GM19455 (cell line): ENCODE measurements at regions not wholly inside any gene's neighbourhood (a gene's known extent, or its start where the extent isn't known, plus 50 kb on each side); places are given as distances from the start of the nearest gene placed in this dataset.
"Not testable (repeated sequence)": the region's sequence is repeated elsewhere in the genome, so short reads cannot be mapped to it uniquely, and the experiment has no call there.

ENCODE experiments used
- ATAC-seq: cut with Tn5 transposase; IDR thresholded peaks from one replicate; pipeline ENCODE4 v1.9.1; 2021; ENCODE audit not compliant: unreplicated experiment

GRCh38 chr14:55803873-55804553, 224.0 kb downstream of the KTN1 start:
- ATAC-seq: no peak

GRCh38 chr14:55805250-55805649, 225.2 kb downstream of the KTN1 start:
- no peak for ATAC-seq

- no peak for ATAC-seq
Observed at GRCh38 chr14:55807053-55807880, 227.3 kb downstream of the KTN1 start.

GRCh38 chr14:55807881-55808379, 227.9 kb downstream of the KTN1 start:
- ATAC-seq: no peak

- no peak for ATAC-seq
Observed at GRCh38 chr14:55813630-55814029, 233.6 kb downstream of the KTN1 start.

- ATAC-seq: no peak
Observed at GRCh38 chr14:55814064-55814463, 234.1 kb downstream of the KTN1 start.

- no peak for ATAC-seq
Observed at GRCh38 chr14:55814873-55815272, 234.9 kb downstream of the KTN1 start.

GRCh38 chr14:55816225-55816624, 236.2 kb downstream of the KTN1 start:
- ATAC-seq: no peak

GRCh38 chr14:55819610-55820304, 239.8 kb downstream of the KTN1 start:
- no peak for ATAC-seq

- ATAC-seq: no peak
Observed at GRCh38 chr14:55822906-55823305, 242.9 kb downstream of the KTN1 start.

GRCh38 chr14:55832122-55832911, 252.3 kb downstream of the KTN1 start:
- ATAC-seq: no peak

- no peak for ATAC-seq
Observed at GRCh38 chr14:55832974-55833373, 253.0 kb downstream of the KTN1 start.

GRCh38 chr14:55834390-55834789, 254.4 kb downstream of the KTN1 start:
- ATAC-seq: no peak

- no peak for ATAC-seq
Observed at GRCh38 chr14:55835985-55836384, 256.0 kb downstream of the KTN1 start.

- no peak for ATAC-seq
Observed at GRCh38 chr14:55837467-55837866, 257.5 kb downstream of the KTN1 start.

- no peak for ATAC-seq
Observed at GRCh38 chr14:55838529-55839052, 258.6 kb downstream of the KTN1 start.

- ATAC-seq: not testable (repeated sequence)
Observed at GRCh38 chr14:55839301-55839947, 259.4 kb downstream of the KTN1 start.

- no peak for ATAC-seq
Observed at GRCh38 chr14:55840821-55841220, 260.8 kb downstream of the KTN1 start.

GRCh38 chr14:55841625-55842024, 261.6 kb downstream of the KTN1 start:
- no peak for ATAC-seq
